SK-N-SH (cell line): ENCODE measurements at regions not wholly inside any gene's neighbourhood (a gene's known extent, or its start where the extent isn't known, plus 50 kb on each side); places are given as distances from the start of the nearest gene placed in this dataset.

ENCODE experiments used
- CTCF ChIA-PET: fragments of 300-600, 350-600 bp; formaldehyde crosslinking; extraction: SDS; loops from one replicate; lab custom pipeline; 2021; lab: Yijun Ruan, JAX
- POLR2A ChIA-PET: fragments of 350-600 bp; sonication (Branson Sonifier 250); formaldehyde crosslinking; extraction: SDS; loops from one replicate; lab custom pipeline; 2020; ENCODE audit warnings: antibody characterized with exemption, inconsistent platforms; lab: Yijun Ruan, JAX
- DNase-seq: peaks from one replicate; pipeline ENCODE4 v3.0.0; 2012
- H2AFZ ChIP-seq: fragments of 200-600 bp; sonication (generic); 2 replicates; pipeline ENCODE4 v1.8.1; 2016; ENCODE audit warnings: antibody characterized with exemption, mild to moderate bottlenecking, low read depth
- H3F3A ChIP-seq: fragments of 200-600 bp; sonication (generic); replicated peaks from 2 replicates; pipeline ENCODE3; 2016; ENCODE audit warnings: antibody characterized with exemption, mild to moderate bottlenecking; ENCODE audit not compliant: insufficient read depth
- H3K27ac ChIP-seq, 2 experiments: fragments of 200-500 bp in 1 of 2; fragments of 200-600 bp in 1 of 2; sonication (Bioruptor generic) in 1 of 2; sonication (generic), shearing (Covaris generic) in 1 of 2; 2 replicates each; pipeline versions ENCODE4 v1.5.1 to v1.6.1; 2014 to 2016; ENCODE audit warnings: low read depth in 2 of 2, inconsistent platforms in 1 of 2, low read length in 1 of 2, mild to moderate bottlenecking in 1 of 2, mixed read lengths in 1 of 2
- H3K27me3 ChIP-seq: fragments of 200-600 bp; sonication (generic), shearing (Covaris generic); 2 replicates; pipeline ENCODE4 v1.6.1; 2016; ENCODE audit warnings: mixed run types; ENCODE audit not compliant: insufficient read depth
- H3K36me3 ChIP-seq, 2 experiments: fragments of 200-500 bp in 1 of 2; fragments of 200-600 bp in 1 of 2; sonication (Bioruptor generic) in 1 of 2; sonication (generic) in 1 of 2; replicated peaks in 1 of 2; 2 replicates each; pipeline versions ENCODE3 to v1.5.1; 2014 to 2016; ENCODE audit warnings: low read length in 1 of 2, mild to moderate bottlenecking in 1 of 2; ENCODE audit not compliant: insufficient read depth in 2 of 2, control insufficient read depth in 1 of 2
- H3K4me1 ChIP-seq, 2 experiments: fragments of 200-500 bp in 1 of 2; fragments of 200-600 bp in 1 of 2; sonication (Bioruptor generic) in 1 of 2; sonication (generic), shearing (Covaris generic) in 1 of 2; 2 replicates each; pipeline versions ENCODE4 v1.5.1 to v1.6.1; 2014 to 2016; ENCODE audit warnings: low read depth in 1 of 2, low read length in 1 of 2, mixed run types in 1 of 2; ENCODE audit not compliant: insufficient read depth in 2 of 2, control insufficient read depth in 1 of 2
- H3K4me2 ChIP-seq: fragments of 200-600 bp; sonication (generic), shearing (Covaris generic); 2 replicates; pipeline ENCODE4 v1.6.1; 2017; ENCODE audit warnings: mixed run types
- H3K4me3 ChIP-seq, 2 experiments: fragments of 200-500 bp in 1 of 2; fragments of 200-600 bp in 1 of 2; sonication (Bioruptor generic) in 1 of 2; sonication (generic), shearing (Covaris generic) in 1 of 2; 2 replicates each; pipeline versions ENCODE4 v1.5.1 to v1.8.1; 2014 to 2016; ENCODE audit warnings: low read depth in 2 of 2, inconsistent platforms in 1 of 2, low read length in 1 of 2, mild to moderate bottlenecking in 1 of 2, mixed read lengths in 1 of 2, moderate library complexity in 1 of 2
- H3K79me2 ChIP-seq: fragments of 200-600 bp; sonication (generic); 2 replicates; pipeline ENCODE4 v1.8.1; 2017; ENCODE audit warnings: mild to moderate bottlenecking; ENCODE audit not compliant: insufficient read depth
- H3K9ac ChIP-seq: fragments of 200-600 bp; sonication (generic); 2 replicates; pipeline ENCODE4 v1.6.1; 2017; ENCODE audit warnings: mixed run types
- H3K9me2 ChIP-seq: fragments of 200-600 bp; sonication (generic); 2 replicates; pipeline ENCODE4 v1.6.1; 2017; ENCODE audit warnings: mixed run types
- H3K9me3 ChIP-seq: fragments of 200-600 bp; sonication (generic); 2 replicates; pipeline ENCODE4 v1.6.1; 2017; ENCODE audit warnings: mixed run types, mild to moderate bottlenecking, moderate library complexity
- H4K20me1 ChIP-seq: fragments of 200-600 bp; sonication (generic); 2 replicates; pipeline ENCODE4 v1.6.1; 2017; ENCODE audit warnings: mild to moderate bottlenecking, mixed run types; ENCODE audit not compliant: insufficient read depth
- CHD2 ChIP-seq: fragments of 150-350 bp; IDR thresholded peaks from 2 replicates; pipeline ENCODE4 v1.6.1; 2018; ENCODE audit warnings: low read length; ENCODE audit not compliant: partially characterized antibody
- EP300 ChIP-seq, 2 experiments: IDR thresholded peaks; 2 replicates each; pipeline versions ENCODE4 v1.4.0 to v1.6.1; 2012; ENCODE audit warnings: borderline replicate concordance in 1 of 2, low read depth in 1 of 2, low read length in 1 of 2
- EZH2phosphoT487 ChIP-seq: fragments of 200-600 bp; sonication (generic); IDR thresholded peaks from 2 replicates; pipeline ENCODE4 v1.6.1; 2017; ENCODE audit warnings: low read depth, mixed run types, mild to moderate bottlenecking, antibody characterized with exemption, moderate library complexity, borderline replicate concordance
- MAX ChIP-seq: IDR thresholded peaks from 2 replicates; pipeline ENCODE4 v1.4.0; 2012; ENCODE audit warnings: low read depth
- MEF2A ChIP-seq: IDR thresholded peaks from 2 replicates; pipeline ENCODE4 v1.4.0; 2012; ENCODE audit warnings: low read depth, borderline replicate concordance
- PBX3 ChIP-seq: IDR thresholded peaks from 2 replicates; pipeline ENCODE4; 2012
- TAF1 ChIP-seq: IDR thresholded peaks from 2 replicates; pipeline ENCODE4 v1.6.1; 2012; ENCODE audit warnings: low read depth, mild to moderate bottlenecking, low read length, moderate library complexity, borderline replicate concordance
- WGBS: methylation state at CpG from one replicate; pipeline ENCODE4 v1.1.6; 2017; ENCODE audit warnings: low lambda C conversion rate; 5-methylcytosine and 5-hydroxymethylcytosine counted together
- small RNA-seq, 7 experiments: library from RNA; depleted of rRNA; stranded (forward); fragments of <200 nt; gene quantifications; one replicate each; pipeline ENCODE3, GENCODE V24; 2012

GRCh38 chr9:12640866-12641636 lies 52.1 kb upstream of the TYRP1 start:
- 19% methylated on average over 4 of the region's 4 CpGs for WGBS
- Histone ChIP-seq H3K9ac (no peak overlapping the region), H3K4me2 (no peak overlapping the region), H3F3A (no peaks in the 10 kb centered on the region), H3K4me1 (no peaks in the 10 kb centered on the region), H3K36me3 (no peaks in the 10 kb centered on the region), H3K9me2 (no peaks in the 10 kb centered on the region), H3K4me3 (no peak overlapping the region), H2AFZ (no peak overlapping the region), H3K27ac (no peak overlapping the region), H4K20me1 (no peaks in the 10 kb centered on the region), H3K79me2 (no peaks in the 10 kb centered on the region), H3K27me3 (no peaks in the 10 kb centered on the region), H3K9me3 (no peaks in the 10 kb centered on the region)
- DNase-seq = no peak
- CTCF ChIA-PET = interaction anchor here (1.0 to 2.6 kb wide), 9 partner anchors 8 to 312 kb away, joined by 3 to 38 read pairs (median 4); no protein-coding TSS in a partner anchor
- POLR2A ChIA-PET = no interaction called here
- TF ChIP-seq TAF1 (no peak), PBX3 (no peak), CHD2 (no peak), MEF2A (no peak), MAX (no peak), EZH2phosphoT487 (no peak), EP300 (IDR thresholded peaks at IDR 0.05; ENCODE audit: borderline replicate concordance in 1 of 2, low read depth in 1 of 2, low read length in 1 of 2) (no peak)

Small RNA genes in the stretch of these regions (small RNA-seq; reads per million reads assigned to genes)
- 0 reads per million in 7 experiments for gene AL161788.1
- 0 reads per million in 7 experiments for gene AL162413.1
- 0 reads per million in 7 experiments for gene AL592227.1
- 0 reads per million in 7 experiments for gene RNU2-47P
